COR-L47 (cell line): ENCODE measurements at regions not wholly inside any gene's neighbourhood (a gene's known extent, or its start where the extent isn't known, plus 50 kb on each side); places are given as distances from the start of the nearest gene placed in this dataset.
A peak's percentile ranks its signal among the peaks of the same experiment; 100 is the strongest.

Source experiments
- DNase-seq: peaks from one replicate; lab custom pipeline; 2025; lab: John Stamatoyannopoulos, UW

- DNase-seq, result no peak
Observed at GRCh38 chr2:216553482-216554240, 55.0 kb downstream of the RPL37A start.

DNA sequence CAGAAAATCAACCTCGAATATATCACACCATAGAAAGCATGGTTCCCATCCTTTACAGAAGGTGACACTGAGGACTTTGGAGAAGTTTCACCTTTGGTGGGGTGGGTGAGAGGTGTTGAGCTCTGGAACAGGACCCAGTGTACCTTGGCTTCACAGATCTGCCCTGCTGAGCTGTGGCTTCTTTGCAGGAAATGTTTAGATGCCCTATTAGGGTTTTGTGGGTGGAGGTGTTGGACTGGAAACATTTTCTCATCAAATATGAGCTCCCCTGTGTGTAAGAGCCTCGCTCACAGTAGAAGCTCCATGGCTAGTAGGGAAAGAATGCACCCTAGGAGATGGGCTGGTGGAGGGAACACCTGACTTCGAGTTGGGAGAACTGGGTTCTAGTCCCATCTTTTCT is 55.6 kb downstream of the RPL37A start:
- no peak for DNase-seq

GRCh38 chr2:216554755-216555154 is 56.1 kb downstream of the RPL37A start:
- no peak for DNase-seq

DNA sequence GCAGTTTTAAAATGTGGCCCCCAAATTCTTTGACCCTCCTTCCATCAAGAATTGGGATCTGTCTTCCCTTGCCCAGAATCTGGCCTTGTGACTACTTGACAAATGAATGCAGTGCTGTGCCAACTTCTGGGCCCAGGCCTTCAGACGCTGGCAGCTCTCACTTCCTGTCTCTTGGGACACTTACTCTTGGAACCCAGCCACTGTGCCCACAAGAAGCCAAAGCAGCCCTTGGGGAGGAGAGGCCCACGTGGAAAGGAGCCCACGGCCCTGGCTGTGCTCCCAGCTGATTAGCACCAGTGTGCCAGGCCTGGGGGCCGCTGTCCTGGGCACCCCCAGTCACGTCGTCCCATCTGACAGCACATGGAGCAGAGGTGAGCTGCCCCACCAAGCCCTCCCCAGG is 56.6 kb downstream of the RPL37A start:
- peak; percentile 18 for DNase-seq

DNA sequence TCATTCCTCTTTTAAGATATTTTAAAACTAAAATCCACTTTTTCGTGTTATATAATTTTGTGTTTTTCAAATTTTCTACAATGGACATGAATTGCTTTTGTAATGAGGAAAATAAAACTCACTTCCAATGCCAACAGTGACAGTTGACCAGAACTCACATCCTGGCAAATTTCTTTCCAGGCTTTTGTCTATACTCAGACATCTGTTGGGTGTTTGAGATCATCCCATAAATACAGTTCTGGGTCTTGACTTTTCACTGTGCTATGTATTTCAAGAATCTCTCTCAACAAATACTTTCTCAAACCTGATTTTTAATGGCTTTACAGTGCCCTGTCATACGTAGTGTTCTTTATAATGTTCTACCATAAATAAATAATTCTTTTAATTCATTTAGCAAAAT is 57.6 kb downstream of the RPL37A start:
- DNase-seq, result no peak

- no peak for DNase-seq
Observed at GRCh38 chr2:216557413-216557812, 58.8 kb downstream of the RPL37A start.

- DNase-seq, result no peak
Observed at GRCh38 chr2:216557820-216558219, 59.2 kb downstream of the RPL37A start.

DNA sequence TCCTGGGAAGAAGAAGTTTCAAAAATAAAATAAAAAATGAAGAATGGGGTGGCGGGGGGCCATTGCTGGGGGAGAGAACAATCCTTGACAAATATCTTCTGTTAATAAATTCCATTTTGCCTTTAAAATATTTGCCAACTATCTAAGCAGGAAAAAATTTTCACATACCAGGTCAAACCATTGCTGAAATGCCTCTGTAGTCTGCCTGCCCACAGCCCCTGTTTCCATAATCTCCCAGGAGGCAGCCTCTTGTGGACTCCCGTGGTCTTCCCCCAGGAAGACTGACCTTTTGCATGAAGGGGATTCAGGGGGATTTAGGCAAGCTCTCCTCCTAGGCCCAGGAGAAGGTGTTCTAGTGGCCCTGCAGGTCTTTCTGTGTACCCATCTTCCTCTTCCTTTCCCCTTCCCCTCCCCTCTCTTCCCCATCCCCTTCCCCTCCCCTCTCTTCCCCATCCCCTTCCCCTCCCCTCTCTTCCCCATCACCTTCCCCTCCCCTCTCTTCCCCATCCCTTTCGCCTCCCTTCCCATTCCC is 61.0 kb downstream of the RPL37A start:
- no peak for DNase-seq

GRCh38 chr2:216560838-216561270 is 62.2 kb downstream of the RPL37A start:
- no peak for DNase-seq

DNA sequence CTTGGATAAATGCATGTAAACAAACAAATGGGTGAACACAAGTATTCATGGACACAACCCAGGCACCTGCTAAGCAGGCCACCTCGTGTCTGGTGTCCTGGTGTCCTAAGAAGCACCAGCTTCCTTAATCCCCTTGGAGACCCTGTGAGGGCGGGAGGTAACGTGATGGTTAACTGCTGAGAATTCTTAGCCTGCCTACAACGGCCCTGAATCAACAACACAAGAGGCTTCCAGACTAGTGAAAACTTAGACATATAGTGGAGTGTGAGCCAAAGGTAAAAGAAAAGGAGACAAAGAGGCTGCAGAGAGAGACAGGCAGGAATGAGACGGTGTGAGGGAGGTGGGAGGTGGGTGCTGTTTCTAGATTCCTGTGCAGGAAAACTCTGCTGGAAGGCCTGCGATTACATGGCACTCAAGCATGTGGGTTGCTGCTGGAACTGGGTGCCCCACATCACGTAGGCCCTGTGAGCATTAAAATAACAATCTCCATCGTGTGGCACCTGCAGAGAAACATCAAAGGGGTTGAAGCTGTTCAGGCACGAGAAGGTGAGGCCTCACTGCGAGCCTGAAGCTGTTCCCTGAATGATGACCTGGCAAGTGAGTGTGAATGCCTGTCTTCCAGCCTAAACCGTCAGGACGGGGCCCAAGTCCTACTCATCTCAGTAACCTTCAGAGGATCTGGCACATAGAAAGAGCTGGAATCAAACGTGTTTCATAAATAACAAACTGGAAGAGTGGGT is 64.2 kb downstream of the RPL37A start:
- DNase-seq, result no peak

DNA sequence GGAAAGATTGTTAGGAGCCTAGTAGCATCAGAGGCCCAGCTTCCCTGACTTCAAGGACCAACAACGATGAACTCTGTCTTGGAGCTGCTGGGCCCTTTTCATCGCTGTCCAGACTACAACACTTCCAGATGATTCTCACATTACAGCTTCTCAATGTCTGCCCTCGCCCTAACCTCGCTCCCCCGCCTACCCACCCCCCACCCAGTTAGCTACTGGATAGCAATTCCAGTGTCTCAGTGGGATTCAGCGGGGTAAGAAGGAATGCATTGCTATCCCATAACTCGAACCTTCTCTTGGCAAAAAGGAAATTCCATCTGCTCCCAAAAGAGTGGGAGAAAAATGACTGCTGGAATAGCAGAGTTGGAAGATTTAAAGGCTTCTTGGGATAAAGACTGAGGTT is 65.0 kb downstream of the RPL37A start:
- DNase-seq, result no peak

DNA sequence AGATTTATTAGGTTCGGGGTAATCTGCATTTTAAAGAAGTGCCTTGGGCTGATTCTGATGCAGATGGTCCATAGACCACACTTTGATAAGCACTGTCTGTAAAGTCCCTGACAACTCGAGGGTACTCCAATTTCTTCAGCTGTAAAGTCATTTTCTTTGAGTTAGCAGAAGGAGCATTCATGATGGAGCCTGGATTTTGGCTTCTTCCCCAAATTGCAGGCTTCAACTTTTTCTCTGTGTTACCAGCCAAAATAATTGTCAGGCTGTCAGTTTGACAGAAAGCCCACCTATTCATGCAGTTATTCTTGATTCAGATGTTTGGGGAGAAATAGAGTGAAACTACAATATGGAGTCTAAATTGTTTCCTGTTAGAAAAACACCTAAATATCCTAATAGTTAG is 66.0 kb downstream of the RPL37A start:
- no peak for DNase-seq

DNA sequence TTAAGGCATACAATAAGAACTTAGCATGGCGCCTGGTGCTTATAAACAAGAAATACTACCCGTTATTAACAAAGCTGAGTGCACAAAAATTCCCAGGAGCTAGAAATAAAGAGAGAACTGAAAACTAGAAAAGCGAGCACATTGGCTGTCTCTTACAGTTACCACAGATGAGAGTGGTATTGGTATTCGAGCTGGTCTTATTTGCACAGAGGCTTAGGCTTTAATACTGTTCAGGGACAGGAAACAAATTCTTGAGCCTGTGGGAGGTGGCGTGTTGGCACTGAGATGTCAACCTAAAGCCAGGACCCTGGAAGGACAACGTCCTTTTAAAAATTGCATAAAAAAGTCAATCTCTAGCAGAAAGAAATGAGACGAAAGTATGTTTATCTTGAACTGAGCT is 67.3 kb upstream of the IGFBP2 start:
- no peak for DNase-seq

GRCh38 chr2:216568576-216568975 is 64.6 kb upstream of the IGFBP2 start:
- DNase-seq, result no peak

DNA sequence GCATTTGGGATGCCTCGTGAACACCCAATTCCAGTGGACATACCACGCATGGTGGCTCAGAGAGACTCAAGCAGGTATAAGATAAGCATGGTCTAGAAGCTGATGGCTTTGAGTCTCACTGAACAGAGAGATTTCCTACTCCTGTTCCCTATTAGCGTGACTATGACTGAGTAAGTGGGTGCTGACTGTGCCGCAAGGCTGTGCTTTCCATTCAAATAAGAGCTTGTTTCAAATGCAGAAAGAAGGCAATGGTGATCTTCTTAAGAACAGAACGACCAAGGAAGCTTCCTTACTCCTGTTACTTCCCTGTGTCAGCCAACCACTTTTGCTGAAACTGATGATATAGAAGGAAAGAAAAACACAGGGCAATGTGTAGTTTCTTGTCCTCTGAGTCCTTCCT is 63.5 kb upstream of the IGFBP2 start:
- no peak for DNase-seq

DNA sequence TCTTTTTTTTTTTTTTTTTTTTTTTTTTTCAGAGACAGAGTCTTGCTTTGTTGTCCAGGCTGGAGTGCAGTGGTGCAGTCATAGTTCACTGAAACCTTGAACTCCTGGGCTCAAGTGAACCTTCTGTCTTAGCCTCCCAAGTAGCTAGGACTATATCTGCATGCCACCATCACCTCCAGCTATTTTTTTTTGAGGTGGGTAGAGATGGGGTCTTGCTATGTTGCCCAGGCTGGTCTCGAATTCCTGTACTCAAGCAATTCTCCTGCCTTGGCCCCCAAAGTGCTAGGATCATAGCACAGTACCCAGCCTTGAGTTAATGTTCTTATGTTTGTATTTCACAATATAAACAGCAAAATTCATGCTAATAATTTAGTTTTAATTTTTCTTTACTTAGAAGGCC is 62.9 kb upstream of the IGFBP2 start:
- no peak for DNase-seq

DNA sequence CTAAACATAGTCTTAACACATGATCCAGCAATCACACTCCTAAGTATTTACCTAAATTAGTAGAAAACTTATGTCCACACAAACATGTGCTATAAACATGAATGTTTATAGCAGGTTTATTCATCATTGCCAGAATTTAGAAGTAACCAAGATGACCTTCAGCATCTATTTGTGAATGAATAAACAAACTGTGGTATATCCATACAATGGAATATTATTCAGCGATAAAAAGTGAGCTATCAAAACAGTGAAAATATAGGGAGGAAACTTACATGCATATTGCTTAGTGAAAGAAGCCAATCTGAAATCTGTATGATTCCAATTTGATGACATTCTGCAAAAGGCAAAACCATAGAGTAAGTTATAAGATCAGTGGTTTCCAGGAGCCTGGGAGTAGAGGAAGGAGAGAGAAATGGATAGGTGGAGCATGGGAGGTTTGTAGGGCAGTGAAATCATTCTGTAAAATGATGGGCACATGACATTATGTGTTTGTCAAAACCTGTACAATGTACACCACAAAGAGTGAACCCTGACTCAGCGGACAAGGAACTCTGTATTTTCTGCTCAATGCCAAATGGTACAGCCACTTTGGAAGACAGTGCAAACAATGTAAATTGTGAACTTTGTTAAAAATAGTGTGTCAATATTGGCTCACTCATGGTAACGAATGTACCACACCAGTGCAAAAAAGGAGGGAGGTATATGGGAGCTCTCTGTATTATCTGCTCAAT is 61.9 kb upstream of the IGFBP2 start:
- no peak for DNase-seq

DNA sequence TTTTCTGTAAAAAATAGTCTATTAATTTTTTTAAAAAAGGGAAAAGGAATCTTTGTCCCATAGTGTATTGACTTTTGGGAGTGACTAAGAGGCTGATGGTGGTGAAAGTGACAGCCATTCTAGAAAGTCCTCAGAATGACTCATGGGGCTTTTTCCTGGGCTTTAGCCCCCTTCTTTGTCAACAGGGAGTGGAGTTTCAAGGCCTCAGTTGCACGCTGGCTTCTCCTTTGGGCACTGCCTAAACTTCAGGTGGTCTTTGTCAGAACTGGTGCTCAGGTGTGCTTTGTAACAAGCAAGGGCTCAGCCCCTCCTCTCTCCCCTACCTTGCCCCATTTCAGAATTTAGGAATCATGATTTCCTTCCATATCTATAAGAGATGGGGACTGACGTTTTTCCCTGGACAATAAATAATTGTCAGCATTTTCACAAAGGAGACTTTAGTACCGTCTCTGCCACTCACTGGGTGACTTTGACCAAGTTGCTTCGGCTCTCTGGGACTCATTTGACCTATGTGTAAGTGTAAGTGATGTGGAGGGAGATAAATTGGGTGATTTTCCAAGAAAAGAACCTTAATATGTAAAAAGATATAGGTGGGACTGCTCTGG is 61.2 kb upstream of the IGFBP2 start:
- no peak for DNase-seq

DNA sequence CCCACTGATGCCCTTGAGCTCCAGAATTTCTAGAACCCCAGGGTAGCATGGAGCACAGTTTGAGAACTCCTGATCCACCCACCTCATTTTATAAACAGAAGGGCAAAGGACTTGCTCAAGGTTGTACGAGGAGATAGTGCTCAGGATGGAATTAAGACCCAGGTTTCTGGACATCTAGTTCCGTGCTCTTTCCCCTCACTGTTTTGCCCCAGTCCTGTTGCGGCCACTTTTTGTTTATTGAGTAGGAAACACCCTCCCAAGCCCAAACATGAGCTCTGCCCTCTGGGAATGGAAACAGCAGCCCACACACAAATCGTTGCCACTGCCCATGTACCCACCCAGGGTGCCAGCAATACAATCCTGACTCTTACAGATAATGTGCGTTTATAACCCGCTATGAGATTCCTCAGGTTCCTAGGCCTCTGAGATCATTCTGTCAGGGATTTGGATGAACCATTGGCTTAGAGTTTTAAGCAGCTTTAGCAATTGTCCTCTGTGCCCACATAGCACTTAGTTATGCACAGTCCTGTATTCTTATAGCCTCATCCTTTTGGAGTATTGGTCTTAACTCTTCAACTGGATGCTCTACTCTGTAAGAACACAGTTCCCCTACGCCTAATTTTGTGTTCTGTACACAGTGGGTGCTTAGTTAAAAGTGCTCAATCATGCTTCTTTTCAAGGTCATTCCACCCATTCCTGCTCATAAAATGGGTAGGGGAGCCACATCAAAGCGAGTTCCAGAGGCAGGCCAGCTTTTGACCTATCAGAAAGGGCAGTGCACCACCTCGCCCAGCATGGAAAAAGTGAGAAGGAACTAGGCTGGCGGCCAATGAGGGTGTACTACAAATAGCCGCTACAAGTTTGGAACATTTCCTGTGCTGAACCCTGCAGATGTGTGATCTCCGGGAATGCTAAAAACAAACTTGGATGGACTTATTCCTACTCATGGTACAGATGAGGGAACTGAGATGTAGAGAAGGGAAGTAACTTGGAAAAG is 60.3 kb upstream of the IGFBP2 start:
- DNase-seq, result no peak

DNA sequence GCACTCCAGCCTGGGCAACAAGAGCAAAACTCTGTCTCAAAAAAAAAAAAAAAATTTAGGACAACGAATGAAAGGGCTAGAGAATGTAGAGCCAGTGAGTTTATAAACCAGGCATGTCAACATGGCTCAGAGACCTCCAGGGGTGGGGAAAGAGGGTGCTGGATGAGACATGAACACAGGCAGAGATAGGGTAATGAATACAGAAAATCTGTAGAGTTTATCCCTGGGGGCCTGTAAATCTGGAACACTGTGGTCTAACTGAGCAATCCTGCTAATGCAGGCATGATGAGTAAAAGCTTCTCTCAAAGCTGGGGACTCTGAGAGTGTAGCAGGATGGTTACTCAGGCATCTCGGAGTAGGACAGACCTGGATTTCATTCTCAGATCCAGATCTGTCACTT is 59.2 kb upstream of the IGFBP2 start:
- DNase-seq, result no peak

GRCh38 chr2:216574586-216574985 is 58.6 kb upstream of the IGFBP2 start:
- DNase-seq, result no peak
